GM12874 (cell line): ENCODE measurements at regions not wholly inside any gene's neighbourhood (a gene's known extent, or its start where the extent isn't known, plus 50 kb on each side); places are given as distances from the start of the nearest gene placed in this dataset.

Source experiments
- TF ChIP-seq, protein P1 (sequence below): IDR thresholded peaks from 2 replicates; pipeline ENCODE4 v1.5.1; 2011; ENCODE audit warnings: low read depth, mild to moderate bottlenecking, control low read depth, low read length, moderate library complexity; ENCODE audit not compliant: insufficient read depth

- TF ChIP-seq, protein P1, sequence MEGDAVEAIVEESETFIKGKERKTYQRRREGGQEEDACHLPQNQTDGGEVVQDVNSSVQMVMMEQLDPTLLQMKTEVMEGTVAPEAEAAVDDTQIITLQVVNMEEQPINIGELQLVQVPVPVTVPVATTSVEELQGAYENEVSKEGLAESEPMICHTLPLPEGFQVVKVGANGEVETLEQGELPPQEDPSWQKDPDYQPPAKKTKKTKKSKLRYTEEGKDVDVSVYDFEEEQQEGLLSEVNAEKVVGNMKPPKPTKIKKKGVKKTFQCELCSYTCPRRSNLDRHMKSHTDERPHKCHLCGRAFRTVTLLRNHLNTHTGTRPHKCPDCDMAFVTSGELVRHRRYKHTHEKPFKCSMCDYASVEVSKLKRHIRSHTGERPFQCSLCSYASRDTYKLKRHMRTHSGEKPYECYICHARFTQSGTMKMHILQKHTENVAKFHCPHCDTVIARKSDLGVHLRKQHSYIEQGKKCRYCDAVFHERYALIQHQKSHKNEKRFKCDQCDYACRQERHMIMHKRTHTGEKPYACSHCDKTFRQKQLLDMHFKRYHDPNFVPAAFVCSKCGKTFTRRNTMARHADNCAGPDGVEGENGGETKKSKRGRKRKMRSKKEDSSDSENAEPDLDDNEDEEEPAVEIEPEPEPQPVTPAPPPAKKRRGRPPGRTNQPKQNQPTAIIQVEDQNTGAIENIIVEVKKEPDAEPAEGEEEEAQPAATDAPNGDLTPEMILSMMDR: no peak
Measured at GRCh38 chr12:28689398-28690175, 459.5 kb upstream of the FAR2 start.

DNA sequence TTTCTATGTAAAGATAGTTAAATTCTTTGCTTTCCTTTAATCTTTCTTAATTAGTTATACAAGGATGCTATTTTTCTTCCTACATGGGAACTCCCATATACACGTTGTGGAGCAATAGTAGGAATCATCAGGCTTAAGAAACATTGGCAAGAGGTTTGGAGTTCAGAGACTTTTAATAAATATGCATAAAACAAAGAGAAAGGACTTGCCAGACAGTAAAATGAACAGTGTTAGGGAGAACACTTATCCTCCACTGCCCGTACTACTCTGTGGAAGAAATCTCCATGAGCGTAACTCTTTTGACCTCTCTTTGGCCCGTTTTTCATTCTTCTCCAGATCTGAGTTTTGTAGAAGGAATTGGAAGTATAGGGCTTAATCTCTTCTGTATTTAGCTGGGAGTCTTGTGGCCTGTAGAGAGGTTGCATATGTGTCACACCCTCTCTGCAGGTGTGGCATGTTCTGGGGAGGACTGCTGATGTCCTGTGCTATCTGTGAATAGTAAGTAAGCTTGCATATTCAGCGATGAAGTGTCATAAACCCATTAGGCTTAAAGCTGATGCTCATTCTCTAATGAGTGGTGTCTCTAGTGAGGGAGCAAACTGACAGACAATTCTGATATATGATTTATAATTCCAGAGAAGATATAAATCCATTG, 455.4 kb upstream of the FAR2 start:
- TF ChIP-seq, protein P1: no peak

GRCh38 chr12:28698553-28698952, 450.5 kb upstream of the FAR2 start:
- TF ChIP-seq, protein P1: no peak

- TF ChIP-seq, protein P1: no peak
Measured at GRCh38 chr12:28699029-28699428, 450.0 kb upstream of the FAR2 start.

GRCh38 chr12:28700161-28700560, 448.9 kb upstream of the FAR2 start:
- TF ChIP-seq, protein P1: no peak

- TF ChIP-seq, protein P1: no peak
Measured at GRCh38 chr12:28704477-28705169, 444.5 kb upstream of the FAR2 start.

DNA sequence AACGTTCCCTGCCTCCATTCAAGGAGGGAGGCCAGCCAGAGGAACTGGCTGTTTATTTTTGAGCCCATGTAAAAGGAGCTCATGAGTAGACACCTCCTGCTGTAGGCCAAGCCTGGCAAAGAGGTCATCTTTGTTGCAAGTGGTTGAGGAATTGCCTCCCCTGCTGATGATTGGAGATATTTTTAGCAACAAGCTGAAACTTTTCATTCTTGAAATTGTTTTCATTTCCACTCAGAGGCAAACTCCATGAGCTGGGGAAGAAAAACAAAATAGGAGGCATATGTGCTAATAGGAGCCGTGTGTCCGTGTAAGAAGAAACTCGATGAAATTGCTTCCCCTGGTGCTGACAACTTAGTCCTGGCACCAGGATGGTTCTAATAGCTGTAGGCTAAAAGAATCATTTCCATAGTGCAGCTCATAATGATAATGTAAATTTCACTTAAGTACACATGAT, 440.1 kb upstream of the FAR2 start:
- TF ChIP-seq, protein P1: no peak
